GM12864 (cell line): ENCODE measurements at regions not wholly inside any gene's neighbourhood (a gene's known extent, or its start where the extent isn't known, plus 50 kb on each side); places are given as distances from the start of the nearest gene placed in this dataset.

Source experiments
- DNase-seq: peaks from one replicate; pipeline ENCODE4 v3.0.0-alpha.2; 2011; ENCODE audit warnings: low read depth
- H3K4me3 ChIP-seq: 2 replicates; pipeline ENCODE4 v1.5.1; 2011; ENCODE audit warnings: mild to moderate bottlenecking, low read depth, low read length, control low read depth
- CTCF ChIP-seq: IDR thresholded peaks from 2 replicates; pipeline ENCODE4 v1.5.1; 2011; ENCODE audit warnings: low read depth, mild to moderate bottlenecking, moderate library complexity, low read length, control low read depth, inconsistent platforms; ENCODE audit errors: missing control alignments

GRCh38 chr14:101113835-101114725 lies 210.6 kb upstream of the RTL1 start:
- no peak for DNase-seq
- no peak overlapping the region for H3K4me3 ChIP-seq
- no peak for TF ChIP-seq CTCF

GRCh38 chr14:101114726-101115515 lies 211.4 kb upstream of the RTL1 start:
- DNase-seq = no peak
- no peak for TF ChIP-seq CTCF
- no peak overlapping the region for H3K4me3 ChIP-seq

GRCh38 chr14:101115652-101116051 lies 212.1 kb upstream of the RTL1 start:
- DNase-seq = no peak
- H3K4me3 ChIP-seq = no peak overlapping the region
- no peak for TF ChIP-seq CTCF

DNA sequence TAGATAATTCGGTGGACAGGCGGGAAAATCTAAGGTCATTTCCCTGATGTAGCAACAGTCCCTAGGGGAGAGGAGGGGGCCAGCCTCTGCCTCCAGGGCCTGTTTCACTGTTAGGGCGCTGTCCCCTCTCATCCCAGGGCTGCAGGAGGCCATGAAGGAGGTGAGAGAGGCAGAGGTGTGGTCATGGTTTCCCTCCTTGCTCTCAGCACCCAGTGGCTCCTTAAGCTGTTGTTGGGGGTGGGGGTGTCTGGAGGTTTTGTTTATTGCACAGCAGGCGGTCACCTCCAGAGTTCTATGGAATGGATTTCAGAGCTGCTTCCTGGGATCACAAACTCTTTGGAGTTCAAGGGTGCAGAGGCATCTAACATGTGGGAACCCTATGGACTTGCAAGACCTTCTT lies 212.5 kb upstream of the RTL1 start:
- TF ChIP-seq CTCF = no peak
- no peak for DNase-seq
- H3K4me3 ChIP-seq = no peak overlapping the region

DNA sequence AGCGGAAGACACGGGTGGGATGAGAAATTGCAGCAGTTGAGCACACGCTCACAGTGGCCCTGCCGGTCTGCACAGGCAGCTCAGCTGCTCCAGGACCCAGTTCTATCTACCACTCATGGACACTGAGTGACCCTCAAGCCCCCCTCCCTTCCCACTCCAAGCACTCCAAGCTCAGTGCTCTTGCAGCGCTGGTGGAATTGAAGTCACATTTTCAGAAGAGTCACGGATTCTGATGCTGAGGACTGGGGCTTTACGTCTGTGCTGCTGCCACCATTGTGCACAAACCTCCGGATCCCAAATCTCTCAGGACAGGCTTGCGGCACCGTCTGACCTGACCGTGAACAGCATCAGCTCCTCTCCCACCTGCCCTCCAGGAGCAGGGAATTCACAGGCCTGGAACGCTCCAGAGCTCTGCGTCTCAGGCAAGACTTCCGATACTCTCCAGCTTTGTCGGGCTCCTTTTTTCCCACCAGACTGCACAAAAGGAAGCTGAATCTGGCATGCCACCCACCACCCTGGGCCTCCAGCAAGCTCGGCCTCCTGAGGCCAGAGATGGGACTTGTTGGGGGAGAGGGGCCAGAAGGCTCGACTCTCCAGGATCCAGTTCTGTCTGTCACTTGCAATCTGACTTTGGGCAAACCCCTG lies 213.1 kb upstream of the RTL1 start:
- no peak overlapping the region for H3K4me3 ChIP-seq
- DNase-seq = no peak
- no peak for TF ChIP-seq CTCF

DNA sequence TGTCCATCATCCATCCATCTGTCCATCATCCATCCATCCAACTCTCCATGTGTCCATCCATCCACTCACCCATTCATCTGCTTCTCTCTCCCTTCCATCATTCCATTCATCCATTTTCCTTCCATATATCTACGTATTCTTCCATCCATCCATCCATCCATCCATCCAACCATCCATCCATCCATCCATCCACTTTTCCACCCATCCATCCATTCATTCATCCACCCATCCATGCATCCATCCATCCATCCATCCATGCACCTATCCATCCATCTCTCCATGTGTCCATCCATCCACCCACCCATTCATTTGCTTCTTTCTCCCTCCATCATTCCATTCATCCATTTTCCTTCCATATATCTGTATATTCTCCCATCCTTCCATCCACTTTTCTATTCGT lies 214.0 kb upstream of the RTL1 start:
- TF ChIP-seq CTCF = no peak

More for the DNA sequence above, 214.0 kb upstream of the RTL1 start:
- DNase-seq = no peak
- H3K4me3 ChIP-seq = no peak overlapping the region
